Neural cell (in vitro differentiated cells): ENCODE measurements at regions not wholly inside any gene's neighbourhood (a gene's known extent, or its start where the extent isn't known, plus 50 kb on each side); places are given as distances from the start of the nearest gene placed in this dataset.

Source experiments
- EP300 ChIP-seq: fragments of 450-650 bp; conservative IDR thresholded peaks from 2 replicates; pipeline ENCODE4 v1.6.1; 2014; ENCODE audit warnings: antibody characterized with exemption, mild to moderate bottlenecking, moderate library complexity; ENCODE audit not compliant: poor library complexity, severe bottlenecking
- EZH2 ChIP-seq: fragments of 200-600, 300-800 bp; shearing (Covaris generic), sonication (generic); IDR thresholded peaks from 2 replicates; pipeline ENCODE4 v1.6.1; 2014; ENCODE audit warnings: antibody characterized with exemption, low read length, borderline replicate concordance, mild to moderate bottlenecking; ENCODE audit not compliant: insufficient read depth, poor library complexity, severe bottlenecking
- MXI1 ChIP-seq: fragments of 450-650 bp; conservative IDR thresholded peaks from 2 replicates; pipeline ENCODE4 v1.6.1; 2014; ENCODE audit warnings: antibody characterized with exemption, mild to moderate bottlenecking; ENCODE audit not compliant: poor library complexity, severe bottlenecking
- POLR2AphosphoS5 ChIP-seq: IDR thresholded peaks from 2 replicates; pipeline ENCODE4 v1.6.1; 2012
- RAD21 ChIP-seq: fragments of 450-650 bp; conservative IDR thresholded peaks from 2 replicates; pipeline ENCODE4 v1.6.1; 2014; ENCODE audit warnings: antibody characterized with exemption, mild to moderate bottlenecking, moderate library complexity
- TAF1 ChIP-seq: IDR thresholded peaks from 2 replicates; pipeline ENCODE4 v1.6.1; 2012; ENCODE audit warnings: low read depth
- TF ChIP-seq, protein P1 (sequence below): fragments of 450-650 bp; IDR thresholded peaks from 2 replicates; pipeline ENCODE4 v1.5.1; 2014; ENCODE audit warnings: antibody characterized with exemption, mild to moderate bottlenecking, moderate library complexity; ENCODE audit not compliant: poor library complexity, severe bottlenecking
- TF ChIP-seq, protein P2 (sequence below): IDR thresholded peaks from 2 replicates; pipeline ENCODE4 v1.6.1; 2012; ENCODE audit warnings: borderline replicate concordance

GRCh38 chr12:78315028-78315427 lies 484.3 kb downstream of the NAV3 start:
- TF ChIP-seq POLR2AphosphoS5 = no peak
- TF ChIP-seq, protein P1, sequence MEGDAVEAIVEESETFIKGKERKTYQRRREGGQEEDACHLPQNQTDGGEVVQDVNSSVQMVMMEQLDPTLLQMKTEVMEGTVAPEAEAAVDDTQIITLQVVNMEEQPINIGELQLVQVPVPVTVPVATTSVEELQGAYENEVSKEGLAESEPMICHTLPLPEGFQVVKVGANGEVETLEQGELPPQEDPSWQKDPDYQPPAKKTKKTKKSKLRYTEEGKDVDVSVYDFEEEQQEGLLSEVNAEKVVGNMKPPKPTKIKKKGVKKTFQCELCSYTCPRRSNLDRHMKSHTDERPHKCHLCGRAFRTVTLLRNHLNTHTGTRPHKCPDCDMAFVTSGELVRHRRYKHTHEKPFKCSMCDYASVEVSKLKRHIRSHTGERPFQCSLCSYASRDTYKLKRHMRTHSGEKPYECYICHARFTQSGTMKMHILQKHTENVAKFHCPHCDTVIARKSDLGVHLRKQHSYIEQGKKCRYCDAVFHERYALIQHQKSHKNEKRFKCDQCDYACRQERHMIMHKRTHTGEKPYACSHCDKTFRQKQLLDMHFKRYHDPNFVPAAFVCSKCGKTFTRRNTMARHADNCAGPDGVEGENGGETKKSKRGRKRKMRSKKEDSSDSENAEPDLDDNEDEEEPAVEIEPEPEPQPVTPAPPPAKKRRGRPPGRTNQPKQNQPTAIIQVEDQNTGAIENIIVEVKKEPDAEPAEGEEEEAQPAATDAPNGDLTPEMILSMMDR = no peak
- no peak for TF ChIP-seq EP300
- TF ChIP-seq RAD21 = no peak
- no peak for TF ChIP-seq EZH2
- TF ChIP-seq, protein P2, sequence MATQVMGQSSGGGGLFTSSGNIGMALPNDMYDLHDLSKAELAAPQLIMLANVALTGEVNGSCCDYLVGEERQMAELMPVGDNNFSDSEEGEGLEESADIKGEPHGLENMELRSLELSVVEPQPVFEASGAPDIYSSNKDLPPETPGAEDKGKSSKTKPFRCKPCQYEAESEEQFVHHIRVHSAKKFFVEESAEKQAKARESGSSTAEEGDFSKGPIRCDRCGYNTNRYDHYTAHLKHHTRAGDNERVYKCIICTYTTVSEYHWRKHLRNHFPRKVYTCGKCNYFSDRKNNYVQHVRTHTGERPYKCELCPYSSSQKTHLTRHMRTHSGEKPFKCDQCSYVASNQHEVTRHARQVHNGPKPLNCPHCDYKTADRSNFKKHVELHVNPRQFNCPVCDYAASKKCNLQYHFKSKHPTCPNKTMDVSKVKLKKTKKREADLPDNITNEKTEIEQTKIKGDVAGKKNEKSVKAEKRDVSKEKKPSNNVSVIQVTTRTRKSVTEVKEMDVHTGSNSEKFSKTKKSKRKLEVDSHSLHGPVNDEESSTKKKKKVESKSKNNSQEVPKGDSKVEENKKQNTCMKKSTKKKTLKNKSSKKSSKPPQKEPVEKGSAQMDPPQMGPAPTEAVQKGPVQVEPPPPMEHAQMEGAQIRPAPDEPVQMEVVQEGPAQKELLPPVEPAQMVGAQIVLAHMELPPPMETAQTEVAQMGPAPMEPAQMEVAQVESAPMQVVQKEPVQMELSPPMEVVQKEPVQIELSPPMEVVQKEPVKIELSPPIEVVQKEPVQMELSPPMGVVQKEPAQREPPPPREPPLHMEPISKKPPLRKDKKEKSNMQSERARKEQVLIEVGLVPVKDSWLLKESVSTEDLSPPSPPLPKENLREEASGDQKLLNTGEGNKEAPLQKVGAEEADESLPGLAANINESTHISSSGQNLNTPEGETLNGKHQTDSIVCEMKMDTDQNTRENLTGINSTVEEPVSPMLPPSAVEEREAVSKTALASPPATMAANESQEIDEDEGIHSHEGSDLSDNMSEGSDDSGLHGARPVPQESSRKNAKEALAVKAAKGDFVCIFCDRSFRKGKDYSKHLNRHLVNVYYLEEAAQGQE = no peak
- TF ChIP-seq TAF1 = no peak
- no peak for TF ChIP-seq MXI1
